Bone marrow (tissue), 2 donors: ENCODE measurements at regions not wholly inside any gene's neighbourhood (a gene's known extent, or its start where the extent isn't known, plus 50 kb on each side); places are given as distances from the start of the nearest gene placed in this dataset.

Experiments
- DNase-seq, 2 donors: peaks; one replicate each; lab custom pipeline; 2025; lab: John Stamatoyannopoulos, UW

- no peak for DNase-seq
Observed at GRCh38 chr3:19717736-19718135, 216.3 kb downstream of the EFHB start.

- DNase-seq, result no peak
Observed at GRCh38 chr3:19711160-19711782, 222.7 kb downstream of the EFHB start.

GRCh38 chr3:19702416-19703078 lies 231.5 kb downstream of the EFHB start:
- no peak for DNase-seq

- DNase-seq, result no peak
Observed at GRCh38 chr3:19688767-19689166, 245.2 kb downstream of the EFHB start.

GRCh38 chr3:19668163-19668562 lies 265.9 kb downstream of the EFHB start:
- DNase-seq, result no peak

- no peak for DNase-seq
Observed at GRCh38 chr3:19662486-19662885, 271.5 kb downstream of the EFHB start.

- DNase-seq, result no peak
Observed at GRCh38 chr3:19652336-19652735, 281.7 kb downstream of the EFHB start.

GRCh38 chr3:19645093-19645492 lies 288.9 kb downstream of the EFHB start:
- peak in 1 of 2 donors; percentile 17 for DNase-seq

- peak in 1 of 2 donors; percentile 4 for DNase-seq
Observed at GRCh38 chr3:19644405-19644804, 289.6 kb downstream of the EFHB start.

- no peak for DNase-seq
Observed at GRCh38 chr3:19641408-19641807, 292.6 kb downstream of the EFHB start.

- DNase-seq, result no peak
Observed at GRCh38 chr3:19632099-19633074, 301.6 kb downstream of the EFHB start.

- no peak for DNase-seq
Observed at GRCh38 chr3:19598870-19599269, 335.1 kb downstream of the EFHB start.

GRCh38 chr3:19596408-19596807 lies 337.6 kb downstream of the EFHB start:
- no peak for DNase-seq

GRCh38 chr3:19595884-19596283 lies 338.1 kb downstream of the EFHB start:
- DNase-seq, result no peak
